Nephron (organoid): ENCODE measurements at regions not wholly inside any gene's neighbourhood (a gene's known extent, or its start where the extent isn't known, plus 50 kb on each side); places are given as distances from the start of the nearest gene placed in this dataset.
A peak's percentile ranks its signal among the peaks of the same experiment; 100 is the strongest.

Source experiments
- H3K27ac Mint-ChIP-seq, 3 experiments: 2 replicates each; pipeline ENCODE4 v1.8.0; 2020; ENCODE audit warnings: mixed read lengths in 3 of 3, mild to moderate bottlenecking in 2 of 3, moderate library complexity in 1 of 3
- H3K27me3 Mint-ChIP-seq: 2 replicates; pipeline ENCODE4 v1.8.0; 2021; ENCODE audit warnings: low read depth, mild to moderate bottlenecking, moderate library complexity, mixed read lengths
- H3K36me3 Mint-ChIP-seq: 2 replicates; pipeline ENCODE4 v1.8.0; 2020; ENCODE audit warnings: low read depth, mixed read lengths
- H3K4me1 Mint-ChIP-seq: 2 replicates; pipeline ENCODE4 v1.8.0; 2020; ENCODE audit warnings: mixed read lengths
- H3K4me3 Mint-ChIP-seq, 3 experiments: 2 replicates each; pipeline ENCODE4 v1.8.0; 2020; ENCODE audit warnings: mild to moderate bottlenecking in 3 of 3, mixed read lengths in 3 of 3, moderate library complexity in 2 of 3
- H3K9me3 Mint-ChIP-seq: 2 replicates; pipeline ENCODE4 v1.8.0; 2020; ENCODE audit warnings: mixed read lengths
- TF ChIP-seq, protein P1 (sequence below), 3 experiments: fragments of 200-600 bp; sonication (generic); IDR thresholded peaks; one replicate each; pipeline ENCODE4 v1.5.0; 2021; ENCODE audit warnings: antibody characterized with exemption in 3 of 3; ENCODE audit not compliant: unreplicated experiment in 3 of 3

DNA sequence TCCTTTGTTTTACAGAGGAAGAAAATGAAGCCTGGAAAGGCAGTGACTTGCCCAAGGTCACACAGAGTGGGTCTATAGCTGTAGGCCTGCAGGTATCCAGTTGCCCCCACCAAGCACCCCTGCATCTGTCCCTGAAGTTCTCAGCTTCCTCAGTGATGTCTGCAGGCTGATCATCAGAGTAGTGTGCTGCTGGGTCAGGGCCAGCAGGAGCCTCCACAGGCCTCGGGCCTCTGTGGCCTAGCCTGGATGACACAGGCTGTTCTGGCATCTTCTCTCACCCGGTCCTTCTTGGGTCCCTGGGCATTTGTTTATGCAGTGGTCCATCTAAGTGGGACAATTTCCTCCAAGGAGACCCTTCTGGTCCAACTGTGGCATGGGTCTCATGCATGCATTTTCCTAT, 74.8 kb upstream of the E2F8 start:
- H3K4me1 Mint-ChIP-seq = peaks cover 13% of the 10 kb centered on the region
- TF ChIP-seq, protein P1, sequence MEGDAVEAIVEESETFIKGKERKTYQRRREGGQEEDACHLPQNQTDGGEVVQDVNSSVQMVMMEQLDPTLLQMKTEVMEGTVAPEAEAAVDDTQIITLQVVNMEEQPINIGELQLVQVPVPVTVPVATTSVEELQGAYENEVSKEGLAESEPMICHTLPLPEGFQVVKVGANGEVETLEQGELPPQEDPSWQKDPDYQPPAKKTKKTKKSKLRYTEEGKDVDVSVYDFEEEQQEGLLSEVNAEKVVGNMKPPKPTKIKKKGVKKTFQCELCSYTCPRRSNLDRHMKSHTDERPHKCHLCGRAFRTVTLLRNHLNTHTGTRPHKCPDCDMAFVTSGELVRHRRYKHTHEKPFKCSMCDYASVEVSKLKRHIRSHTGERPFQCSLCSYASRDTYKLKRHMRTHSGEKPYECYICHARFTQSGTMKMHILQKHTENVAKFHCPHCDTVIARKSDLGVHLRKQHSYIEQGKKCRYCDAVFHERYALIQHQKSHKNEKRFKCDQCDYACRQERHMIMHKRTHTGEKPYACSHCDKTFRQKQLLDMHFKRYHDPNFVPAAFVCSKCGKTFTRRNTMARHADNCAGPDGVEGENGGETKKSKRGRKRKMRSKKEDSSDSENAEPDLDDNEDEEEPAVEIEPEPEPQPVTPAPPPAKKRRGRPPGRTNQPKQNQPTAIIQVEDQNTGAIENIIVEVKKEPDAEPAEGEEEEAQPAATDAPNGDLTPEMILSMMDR (IDR thresholded peaks at IDR 0.05; ENCODE audit: unreplicated experiment in 3 of 3) = no peak
- H3K27ac Mint-ChIP-seq = no peak overlapping the region
- no peaks in the 10 kb centered on the region for H3K9me3 Mint-ChIP-seq
- H3K36me3 Mint-ChIP-seq = no peaks in the 10 kb centered on the region
- H3K27me3 Mint-ChIP-seq = peaks cover 40% of the 10 kb centered on the region
- H3K4me3 Mint-ChIP-seq = no peak overlapping the region

DNA sequence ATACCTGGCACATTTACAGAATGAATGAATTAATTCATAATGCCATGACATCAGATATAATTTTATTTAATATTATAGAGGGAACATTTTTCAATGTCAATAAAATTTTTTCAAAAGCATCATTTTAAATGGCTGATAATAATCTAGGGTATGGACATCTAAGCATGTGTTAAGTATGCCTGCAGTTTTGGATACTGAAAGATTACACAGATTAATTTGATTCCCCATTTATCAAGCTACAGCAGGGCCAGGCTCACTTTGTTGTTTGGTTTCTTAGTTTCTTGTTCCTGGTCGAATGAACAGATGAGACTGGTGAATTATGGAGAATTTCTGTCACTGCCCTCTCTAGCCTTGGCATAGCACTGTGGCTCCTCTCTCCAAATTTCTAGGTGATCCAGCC, 72.4 kb upstream of the E2F8 start:
- Mint-ChIP-seq H3K36me3 (no peaks in the 10 kb centered on the region), H3K4me3 (no peak overlapping the region), H3K4me1 (peaks cover 13% of the 10 kb centered on the region), H3K27me3 (peaks cover 27% of the 10 kb centered on the region), H3K27ac (no peak overlapping the region), H3K9me3 (no peaks in the 10 kb centered on the region)
- TF ChIP-seq, protein P1 (IDR thresholded peaks at IDR 0.05; ENCODE audit: unreplicated experiment in 3 of 3) = no peak

DNA sequence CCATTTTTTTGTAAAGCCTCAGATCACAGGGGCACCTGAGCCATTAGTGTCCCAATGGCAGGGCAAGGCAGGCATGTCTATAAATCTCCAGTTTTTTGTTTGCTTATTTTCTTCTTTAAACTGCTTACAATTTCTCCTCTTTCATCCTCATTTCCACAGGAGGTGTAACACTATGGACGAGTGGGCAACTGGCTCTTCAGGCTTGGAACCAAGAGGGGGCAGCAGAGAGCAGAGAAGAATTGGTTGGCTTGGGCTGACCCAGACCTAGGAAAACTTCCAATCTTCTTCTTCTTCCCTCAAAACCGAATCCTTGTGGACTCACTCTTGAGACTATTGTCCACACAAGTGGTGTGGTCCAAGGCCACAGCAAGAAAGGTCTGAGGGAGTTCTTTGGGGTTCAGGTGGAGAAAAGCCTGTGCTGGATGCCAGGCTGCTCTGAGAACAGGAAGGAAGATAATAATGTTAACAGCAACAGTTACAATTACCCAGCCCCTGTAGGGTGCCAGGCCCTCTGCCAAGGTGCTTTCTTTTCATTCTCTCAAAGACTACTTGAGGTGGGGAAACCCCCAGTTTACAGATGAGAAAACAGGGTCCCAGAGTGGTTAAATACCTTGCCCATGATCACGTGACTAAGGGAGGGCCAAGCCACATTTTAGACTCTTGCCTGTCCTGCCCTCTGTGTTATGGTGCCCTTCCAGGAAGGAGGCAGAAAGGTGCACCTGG, 70.7 kb upstream of the E2F8 start:
- Mint-ChIP-seq H3K27me3 (peaks cover 33% of the 10 kb centered on the region), H3K4me3 (no peak overlapping the region), H3K27ac (no peak overlapping the region), H3K4me1 (peaks cover 4% of the 10 kb centered on the region), H3K9me3 (no peaks in the 10 kb centered on the region), H3K36me3 (no peaks in the 10 kb centered on the region)
- TF ChIP-seq, protein P1 (IDR thresholded peaks at IDR 0.05; ENCODE audit: unreplicated experiment in 3 of 3) = peak; percentile 70 to 72 (median 71)

DNA sequence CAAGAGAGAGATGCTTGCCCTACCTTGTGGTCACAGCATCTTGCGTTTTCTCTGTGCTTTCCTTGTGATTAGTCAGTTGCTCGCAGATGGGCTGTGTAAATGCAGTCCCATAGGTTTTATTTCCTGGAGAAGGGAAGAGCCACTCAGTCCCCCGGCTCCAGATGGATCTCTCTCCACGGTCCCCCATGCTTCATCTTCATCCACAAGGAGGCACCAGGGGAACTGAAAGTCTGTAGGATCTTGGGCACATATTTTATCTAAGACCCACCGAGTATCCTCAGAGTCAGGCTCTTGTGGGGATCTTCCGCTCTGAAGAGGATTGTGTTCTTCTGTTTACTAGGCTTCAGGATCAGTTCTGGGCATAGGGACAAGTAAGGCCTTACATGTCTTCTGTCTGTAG, 66.8 kb upstream of the E2F8 start:
- Mint-ChIP-seq H3K4me3 (no peak overlapping the region), H3K4me1 (no peaks in the 10 kb centered on the region), H3K27ac (no peak overlapping the region), H3K9me3 (no peaks in the 10 kb centered on the region), H3K27me3 (peaks cover 36% of the 10 kb centered on the region), H3K36me3 (no peaks in the 10 kb centered on the region)
- TF ChIP-seq, protein P1 (IDR thresholded peaks at IDR 0.05; ENCODE audit: unreplicated experiment in 3 of 3) = no peak

DNA sequence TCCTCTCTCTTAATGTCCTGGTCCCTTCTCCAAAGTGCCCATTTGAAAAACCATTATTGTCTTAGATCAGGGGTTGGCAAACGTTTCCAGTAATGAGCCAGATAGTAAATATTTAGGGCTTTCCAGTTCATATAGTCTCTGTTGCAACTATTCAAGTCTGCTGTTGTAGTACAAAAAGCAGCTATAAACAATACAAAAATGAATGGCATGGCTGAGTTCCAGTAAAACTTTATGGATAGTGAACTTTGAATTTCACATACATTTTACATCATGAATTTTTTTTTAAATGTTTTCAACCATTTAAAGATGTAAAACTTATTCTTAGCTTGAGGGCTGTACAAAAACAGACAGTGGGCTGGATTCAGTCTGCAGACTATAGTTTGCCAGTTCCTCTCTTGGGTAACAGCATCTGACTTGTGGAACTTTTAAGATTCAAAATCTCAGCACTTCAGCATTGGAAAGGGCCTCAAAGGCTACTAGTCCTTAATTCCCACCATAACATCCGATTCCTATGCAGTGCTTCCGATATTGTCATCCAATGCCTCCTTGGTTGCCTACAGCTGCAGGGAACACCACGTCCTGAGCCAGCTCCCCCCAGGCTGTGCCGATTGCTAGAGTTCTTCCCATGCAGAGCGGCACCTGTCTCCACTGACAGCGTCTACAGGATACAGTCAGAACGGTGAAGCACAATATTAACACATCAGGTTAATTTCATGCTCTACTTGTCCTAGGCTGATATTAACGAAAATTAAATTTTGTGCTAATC, 65.6 kb upstream of the E2F8 start:
- H3K4me3 Mint-ChIP-seq = no peak overlapping the region
- H3K36me3 Mint-ChIP-seq = no peaks in the 10 kb centered on the region
- no peaks in the 10 kb centered on the region for H3K9me3 Mint-ChIP-seq
- peaks cover 39% of the 10 kb centered on the region for H3K27me3 Mint-ChIP-seq
- H3K27ac Mint-ChIP-seq = no peak overlapping the region
- no peaks in the 10 kb centered on the region for H3K4me1 Mint-ChIP-seq
- TF ChIP-seq, protein P1 (IDR thresholded peaks at IDR 0.05; ENCODE audit: unreplicated experiment in 3 of 3) = no peak
